Stomach (tissue), 4 donors: ENCODE measurements at regions not wholly inside any gene's neighbourhood (a gene's known extent, or its start where the extent isn't known, plus 50 kb on each side); places are given as distances from the start of the nearest gene placed in this dataset.
"Not testable (repeated sequence)": the region's sequence is repeated elsewhere in the genome, so short reads cannot be mapped to it uniquely, and the experiment has no call there.

Experiments used
- EP300 ChIP-seq: sonication (generic); formaldehyde crosslinking; IDR thresholded peaks from one replicate; pipeline ENCODE4 v1.6.1; 2017; ENCODE audit warnings: antibody characterized with exemption
- POLR2A ChIP-seq, 4 donors: fragments of 450-650 bp; IDR thresholded peaks; one replicate each; pipeline ENCODE4 v1.6.1; 2016; ENCODE audit warnings: antibody characterized with exemption in 4 of 4, control low read depth in 2 of 4, mild to moderate bottlenecking in 1 of 4, moderate library complexity in 1 of 4
- TF ChIP-seq, protein P1 (sequence below), 7 experiments: fragments of 450-650 bp in 4 of 7; fragments of 200-600 bp in 3 of 7; sonication (generic) in 3 of 7; IDR thresholded peaks; one replicate each; pipeline ENCODE4 v1.5.1; 2016 to 2019; ENCODE audit warnings: antibody characterized with exemption in 7 of 7, control low read depth in 2 of 7, mild to moderate bottlenecking in 1 of 7

DNA sequence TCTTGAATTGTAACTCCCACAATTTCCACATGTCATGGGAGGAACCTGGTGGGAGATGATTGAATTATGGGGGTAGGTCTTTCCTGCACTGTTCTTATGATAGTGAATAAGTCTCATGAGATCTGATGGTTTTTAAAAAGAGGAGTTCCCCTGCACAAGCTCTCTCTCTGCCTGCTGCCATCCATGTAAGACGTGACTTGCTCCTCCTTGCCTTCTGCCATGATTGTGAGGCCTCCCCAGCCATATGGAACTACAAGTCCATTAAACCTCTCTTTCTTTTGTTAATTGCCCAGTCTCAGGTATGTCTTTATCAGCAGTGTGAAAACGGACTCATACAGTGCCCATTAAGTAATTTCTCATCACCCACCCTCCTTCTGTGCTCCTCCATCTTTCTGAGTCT lies 159.6 kb upstream of the RPH3A start:
- not testable (repeated sequence) for TF ChIP-seq POLR2A (IDR thresholded peaks at IDR 0.05); EP300
- TF ChIP-seq, protein P1, sequence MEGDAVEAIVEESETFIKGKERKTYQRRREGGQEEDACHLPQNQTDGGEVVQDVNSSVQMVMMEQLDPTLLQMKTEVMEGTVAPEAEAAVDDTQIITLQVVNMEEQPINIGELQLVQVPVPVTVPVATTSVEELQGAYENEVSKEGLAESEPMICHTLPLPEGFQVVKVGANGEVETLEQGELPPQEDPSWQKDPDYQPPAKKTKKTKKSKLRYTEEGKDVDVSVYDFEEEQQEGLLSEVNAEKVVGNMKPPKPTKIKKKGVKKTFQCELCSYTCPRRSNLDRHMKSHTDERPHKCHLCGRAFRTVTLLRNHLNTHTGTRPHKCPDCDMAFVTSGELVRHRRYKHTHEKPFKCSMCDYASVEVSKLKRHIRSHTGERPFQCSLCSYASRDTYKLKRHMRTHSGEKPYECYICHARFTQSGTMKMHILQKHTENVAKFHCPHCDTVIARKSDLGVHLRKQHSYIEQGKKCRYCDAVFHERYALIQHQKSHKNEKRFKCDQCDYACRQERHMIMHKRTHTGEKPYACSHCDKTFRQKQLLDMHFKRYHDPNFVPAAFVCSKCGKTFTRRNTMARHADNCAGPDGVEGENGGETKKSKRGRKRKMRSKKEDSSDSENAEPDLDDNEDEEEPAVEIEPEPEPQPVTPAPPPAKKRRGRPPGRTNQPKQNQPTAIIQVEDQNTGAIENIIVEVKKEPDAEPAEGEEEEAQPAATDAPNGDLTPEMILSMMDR (IDR thresholded peaks at IDR 0.05): not testable (repeated sequence)
